Hematopoietic multipotent progenitor cell treated with erythropoietin and hydrocortisone succinate and interleukin-3 and kit ligand, for 6 days (in vitro differentiated cells): ENCODE measurements at regions not wholly inside any gene's neighbourhood (a gene's known extent, or its start where the extent isn't known, plus 50 kb on each side); places are given as distances from the start of the nearest gene placed in this dataset.
"Not testable (repeated sequence)": the region's sequence is repeated elsewhere in the genome, so short reads cannot be mapped to it uniquely, and the experiment has no call there.

Source experiments
- DNase-seq: peaks from one replicate; pipeline ENCODE4 v3.0.0-alpha.2; 2015

GRCh38 chr6:4487538-4487937 lies 288.7 kb upstream of the CDYL start:
- no peak for DNase-seq

- no peak for DNase-seq
These were observed 289.5 kb upstream of the CDYL start for GRCh38 chr6:4486568-4487315.

GRCh38 chr6:4485735-4486134 lies 290.5 kb upstream of the CDYL start:
- DNase-seq, result no peak

GRCh38 chr6:4482461-4482860 lies 293.7 kb upstream of the CDYL start:
- DNase-seq, result no peak

GRCh38 chr6:4480788-4481735 lies 295.1 kb upstream of the CDYL start:
- DNase-seq, result peak; percentile 38

GRCh38 chr6:4478098-4478497 lies 298.1 kb upstream of the CDYL start:
- peak; percentile 17 for DNase-seq

- no peak for DNase-seq
These were observed 301.4 kb upstream of the CDYL start for GRCh38 chr6:4474810-4475209.

- no peak for DNase-seq
These were observed 303.1 kb upstream of the CDYL start for GRCh38 chr6:4472969-4473642.

- DNase-seq, result no peak
These were observed 304.0 kb upstream of the CDYL start for GRCh38 chr6:4472222-4472621.

- not testable (repeated sequence) for DNase-seq
These were observed 304.7 kb upstream of the CDYL start for GRCh38 chr6:4471515-4471914.

GRCh38 chr6:4470698-4471210 lies 305.4 kb upstream of the CDYL start:
- DNase-seq, result no peak

- peak; percentile 13 for DNase-seq
These were observed 309.3 kb upstream of the CDYL start for GRCh38 chr6:4466769-4467480.

GRCh38 chr6:4466261-4466660 lies 309.9 kb upstream of the CDYL start:
- no peak for DNase-seq

GRCh38 chr6:4464638-4465037 lies 311.6 kb upstream of the CDYL start:
- DNase-seq, result no peak

GRCh38 chr6:4463236-4463635 lies 313.0 kb upstream of the CDYL start:
- DNase-seq, result no peak

- no peak for DNase-seq
These were observed 315.4 kb upstream of the CDYL start for GRCh38 chr6:4460586-4461475.

- no peak for DNase-seq
These were observed 316.2 kb upstream of the CDYL start for GRCh38 chr6:4459996-4460395.

GRCh38 chr6:4459032-4459431 lies 317.2 kb upstream of the CDYL start:
- DNase-seq, result peak; percentile 4

GRCh38 chr6:4451718-4452117 lies 316.3 kb upstream of the ECI2 start:
- DNase-seq, result no peak

- no peak for DNase-seq
These were observed 315.7 kb upstream of the ECI2 start for GRCh38 chr6:4451081-4451480.

- no peak for DNase-seq
These were observed 314.9 kb upstream of the ECI2 start for GRCh38 chr6:4450237-4450636.

- DNase-seq, result no peak
These were observed 314.0 kb upstream of the ECI2 start for GRCh38 chr6:4449409-4449808.
